ENCODE measurements at regions not wholly inside any gene's neighbourhood (a gene's known extent, or its start where the extent isn't known, plus 50 kb on each side); places are given as distances from the start of the nearest gene placed in this dataset.

GRCh38 chr3:168336276-168336675 lies 240.6 kb upstream of the GOLIM4 start:
- Histone ChIP-seq H3K4me3 (ENCODE audit: low read length) (no peak overlapping the region), H3K27me3 (ENCODE audit: insufficient read depth, low read length) (no peaks in the 10 kb centered on the region), H3K4me1 (ENCODE audit: insufficient read depth, low read length) (no peaks in the 10 kb centered on the region), H3K9me3 (ENCODE audit: low read depth, low read length) (no peaks in the 10 kb centered on the region)

GRCh38 chr3:168333410-168333935 lies 237.7 kb upstream of the GOLIM4 start:
- Histone ChIP-seq H3K27me3 (ENCODE audit: insufficient read depth, low read length) (no peaks in the 10 kb centered on the region), H3K4me1 (ENCODE audit: insufficient read depth, low read length) (no peaks in the 10 kb centered on the region), H3K9me3 (ENCODE audit: low read depth, low read length) (no peaks in the 10 kb centered on the region), H3K4me3 (ENCODE audit: low read length) (no peak overlapping the region)

GRCh38 chr3:168331756-168332155 lies 236.0 kb upstream of the GOLIM4 start:
- Histone ChIP-seq H3K4me1 (ENCODE audit: insufficient read depth, low read length) (no peaks in the 10 kb centered on the region), H3K9me3 (ENCODE audit: low read depth, low read length) (no peaks in the 10 kb centered on the region), H3K27me3 (ENCODE audit: insufficient read depth, low read length) (no peaks in the 10 kb centered on the region), H3K4me3 (ENCODE audit: low read length) (no peak overlapping the region)

GRCh38 chr3:168330983-168331382 lies 235.3 kb upstream of the GOLIM4 start:
- Histone ChIP-seq H3K9me3 (ENCODE audit: low read depth, low read length) (no peaks in the 10 kb centered on the region), H3K27me3 (ENCODE audit: insufficient read depth, low read length) (no peaks in the 10 kb centered on the region), H3K4me3 (ENCODE audit: low read length) (no peak overlapping the region), H3K4me1 (ENCODE audit: insufficient read depth, low read length) (no peaks in the 10 kb centered on the region)

- Histone ChIP-seq H3K4me3 (ENCODE audit: low read length) (no peak overlapping the region), H3K4me1 (ENCODE audit: insufficient read depth, low read length) (no peaks in the 10 kb centered on the region), H3K27me3 (ENCODE audit: insufficient read depth, low read length) (no peaks in the 10 kb centered on the region), H3K9me3 (ENCODE audit: low read depth, low read length) (no peaks in the 10 kb centered on the region)
Measured at GRCh38 chr3:168327856-168328255, 232.1 kb upstream of the GOLIM4 start.

GRCh38 chr3:168325684-168326083 lies 230.0 kb upstream of the GOLIM4 start:
- no peaks in the 10 kb centered on the region for H3K9me3 ChIP-seq (ENCODE audit: low read depth, low read length)

GRCh38 chr3:168322941-168323340 lies 227.2 kb upstream of the GOLIM4 start:
- no peaks in the 10 kb centered on the region for H3K9me3 ChIP-seq (ENCODE audit: low read depth, low read length)
- H3K27me3 ChIP-seq (ENCODE audit: insufficient read depth, low read length), result no peaks in the 10 kb centered on the region
- H3K4me3 ChIP-seq (ENCODE audit: low read length), result no peak overlapping the region
- H3K4me1 ChIP-seq (ENCODE audit: insufficient read depth, low read length), result no peaks in the 10 kb centered on the region

More at GRCh38 chr3:168325684-168326083, 230.0 kb upstream of the GOLIM4 start:
- no peaks in the 10 kb centered on the region for H3K4me1 ChIP-seq (ENCODE audit: insufficient read depth, low read length)
- H3K27me3 ChIP-seq (ENCODE audit: insufficient read depth, low read length), result no peaks in the 10 kb centered on the region
- no peak overlapping the region for H3K4me3 ChIP-seq (ENCODE audit: low read length)

GRCh38 chr3:168314166-168314565 lies 218.4 kb upstream of the GOLIM4 start:
- Histone ChIP-seq H3K27me3 (ENCODE audit: insufficient read depth, low read length) (no peaks in the 10 kb centered on the region), H3K9me3 (ENCODE audit: low read depth, low read length) (no peaks in the 10 kb centered on the region), H3K4me3 (ENCODE audit: low read length) (no peak overlapping the region), H3K4me1 (ENCODE audit: insufficient read depth, low read length) (no peaks in the 10 kb centered on the region)

- H3K9me3 ChIP-seq (ENCODE audit: low read depth, low read length), result no peaks in the 10 kb centered on the region
- H3K4me3 ChIP-seq (ENCODE audit: low read length), result no peak overlapping the region
- no peaks in the 10 kb centered on the region for H3K4me1 ChIP-seq (ENCODE audit: insufficient read depth, low read length)
- H3K27me3 ChIP-seq (ENCODE audit: insufficient read depth, low read length), result no peaks in the 10 kb centered on the region
Measured at GRCh38 chr3:168312984-168313383, 217.3 kb upstream of the GOLIM4 start.

- H3K27me3 ChIP-seq (ENCODE audit: insufficient read depth, low read length), result no peaks in the 10 kb centered on the region
- H3K9me3 ChIP-seq (ENCODE audit: low read depth, low read length), result peaks cover 8% of the 10 kb centered on the region
- no peaks in the 10 kb centered on the region for H3K4me1 ChIP-seq (ENCODE audit: insufficient read depth, low read length)
- no peak overlapping the region for H3K4me3 ChIP-seq (ENCODE audit: low read length)
Measured at GRCh38 chr3:168307893-168308292, 212.2 kb upstream of the GOLIM4 start.

- Histone ChIP-seq H3K4me1 (ENCODE audit: insufficient read depth, low read length) (no peaks in the 10 kb centered on the region), H3K27me3 (ENCODE audit: insufficient read depth, low read length) (no peaks in the 10 kb centered on the region), H3K9me3 (ENCODE audit: low read depth, low read length) (no peaks in the 10 kb centered on the region), H3K4me3 (ENCODE audit: low read length) (no peak overlapping the region)
Measured at GRCh38 chr3:168295027-168295426, 199.3 kb upstream of the GOLIM4 start.

GRCh38 chr3:168292296-168292695 lies 196.6 kb upstream of the GOLIM4 start:
- no peaks in the 10 kb centered on the region for H3K27me3 ChIP-seq (ENCODE audit: insufficient read depth, low read length)

GRCh38 chr3:168289471-168290008 lies 193.8 kb upstream of the GOLIM4 start:
- Histone ChIP-seq H3K4me1 (ENCODE audit: insufficient read depth, low read length) (no peaks in the 10 kb centered on the region), H3K27me3 (ENCODE audit: insufficient read depth, low read length) (no peaks in the 10 kb centered on the region), H3K4me3 (ENCODE audit: low read length) (no peak overlapping the region), H3K9me3 (ENCODE audit: low read depth, low read length) (no peaks in the 10 kb centered on the region)

More at GRCh38 chr3:168292296-168292695, 196.6 kb upstream of the GOLIM4 start:
- Histone ChIP-seq H3K4me1 (ENCODE audit: insufficient read depth, low read length) (no peaks in the 10 kb centered on the region), H3K9me3 (ENCODE audit: low read depth, low read length) (no peaks in the 10 kb centered on the region), H3K4me3 (ENCODE audit: low read length) (no peak overlapping the region)

- no peak overlapping the region for H3K4me3 ChIP-seq (ENCODE audit: low read length)
- no peaks in the 10 kb centered on the region for H3K9me3 ChIP-seq (ENCODE audit: low read depth, low read length)
- H3K4me1 ChIP-seq (ENCODE audit: insufficient read depth, low read length), result no peaks in the 10 kb centered on the region
- H3K27me3 ChIP-seq (ENCODE audit: insufficient read depth, low read length), result no peaks in the 10 kb centered on the region
Measured at GRCh38 chr3:168288511-168289401, 193.0 kb upstream of the GOLIM4 start.

- Histone ChIP-seq H3K4me3 (ENCODE audit: low read length) (no peak overlapping the region), H3K27me3 (ENCODE audit: insufficient read depth, low read length) (no peaks in the 10 kb centered on the region), H3K9me3 (ENCODE audit: low read depth, low read length) (no peaks in the 10 kb centered on the region), H3K4me1 (ENCODE audit: insufficient read depth, low read length) (no peaks in the 10 kb centered on the region)
Measured at GRCh38 chr3:168285506-168285905, 189.8 kb upstream of the GOLIM4 start.
